ENCODE measurements at regions not wholly inside any gene's neighbourhood (a gene's known extent, or its start where the extent isn't known, plus 50 kb on each side); places are given as distances from the start of the nearest gene placed in this dataset.

DNA sequence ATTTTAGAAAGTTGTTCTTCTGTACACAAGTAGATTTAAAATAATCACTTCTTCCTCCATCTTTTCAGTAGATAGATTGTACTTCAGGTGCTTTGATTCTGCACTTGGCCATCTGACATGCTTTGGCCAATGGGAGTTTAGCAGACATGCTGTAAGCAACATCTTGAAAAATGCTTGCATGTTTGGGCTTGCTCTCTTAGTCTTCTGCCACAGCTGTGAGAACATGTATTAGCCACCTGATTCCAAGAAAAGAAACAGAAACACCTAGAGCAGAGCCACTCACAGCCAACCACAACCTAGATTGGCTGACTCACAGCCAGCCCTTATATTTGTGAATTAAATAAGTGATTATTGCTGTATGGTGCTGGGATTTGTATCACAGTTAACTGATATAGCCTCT is 70.2 kb upstream of the GADL1 start:
- no peak for TF ChIP-seq CTCF (IDR thresholded peaks at IDR 0.05; ENCODE audit: low read length)
- TF ChIP-seq EZH2 (IDR thresholded peaks at IDR 0.05; ENCODE audit: borderline replicate concordance, low read length): no peak
